Stimulated activated CD8-positive, alpha-beta memory T cell treated with anti-CD3 and anti-CD28 coated beads, Interleukin-12 subunit alpha, Interleukin-12 subunit beta, amount 100 ng/mL, for 24 hours (primary cell): ENCODE measurements at regions not wholly inside any gene's neighbourhood (a gene's known extent, or its start where the extent isn't known, plus 50 kb on each side); places are given as distances from the start of the nearest gene placed in this dataset.
"Not testable (repeated sequence)": the region's sequence is repeated elsewhere in the genome, so short reads cannot be mapped to it uniquely, and the experiment has no call there.

Experiments used
- DNase-seq: peaks from one replicate; pipeline ENCODE4 v3.0.0-alpha.2; 2020; ENCODE audit errors: extremely low read depth

DNA sequence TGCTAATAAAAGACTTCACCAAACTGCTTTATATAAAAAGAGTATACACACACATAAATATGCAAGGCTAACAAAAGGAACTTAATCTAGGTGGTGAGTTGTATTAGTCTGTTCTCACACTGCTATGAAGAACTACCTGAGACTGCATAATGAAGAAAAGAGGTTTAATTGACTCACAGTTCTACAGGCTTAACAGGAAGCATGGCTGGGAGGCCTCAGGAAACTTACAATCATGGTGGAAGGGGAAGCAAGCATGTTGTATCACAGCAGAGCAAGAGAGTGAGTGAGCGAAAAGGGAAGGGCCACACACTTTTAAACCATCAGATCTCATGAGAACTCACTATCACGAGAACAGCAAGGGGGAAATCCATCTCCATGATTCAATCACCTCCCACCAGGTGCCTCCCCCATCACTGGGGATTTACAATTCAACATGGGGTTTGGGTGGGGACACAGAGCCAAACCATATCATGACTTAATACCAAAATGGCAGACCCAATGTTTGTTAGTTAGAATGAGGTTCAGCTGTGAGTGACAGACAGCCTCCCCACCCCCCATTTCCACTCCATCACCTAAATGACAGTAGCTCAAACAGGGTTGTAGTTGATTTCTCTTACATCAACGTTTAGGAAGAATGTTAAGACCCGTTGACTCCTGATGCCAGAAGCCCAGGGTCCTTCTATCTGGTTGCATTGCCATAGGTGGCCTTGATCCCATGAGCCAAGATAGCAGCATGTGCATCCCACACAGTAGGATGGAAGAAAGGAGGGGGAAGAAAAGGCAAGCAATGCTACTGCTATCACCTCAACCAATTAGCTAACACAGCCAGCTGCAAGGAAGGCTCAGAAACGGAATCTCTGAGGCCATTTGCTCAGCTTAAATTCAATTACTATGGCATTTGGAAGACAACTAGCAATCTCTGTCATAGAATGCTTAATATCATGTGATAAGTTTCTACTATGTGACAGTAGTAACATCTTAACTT lies 77.0 kb downstream of the CCDC71L start:
- DNase-seq: no peak

DNA sequence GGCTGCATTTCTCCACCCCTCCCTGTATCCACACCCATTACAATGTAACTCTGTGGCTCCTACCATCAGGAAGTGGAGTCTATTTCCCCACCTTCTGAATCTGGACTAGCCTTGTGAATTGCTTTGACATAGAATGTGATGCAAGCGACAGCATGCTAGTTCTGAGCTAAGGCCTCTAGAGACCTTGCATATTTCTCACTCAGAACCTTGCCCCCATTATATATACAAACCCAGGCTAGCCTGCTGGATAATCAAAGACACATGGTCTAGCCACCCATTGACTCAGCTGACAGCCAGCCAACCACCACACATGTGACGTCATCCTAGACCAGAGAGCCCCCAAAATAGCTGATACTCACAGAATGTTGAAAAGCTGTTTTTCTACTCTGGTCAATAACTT lies 77.9 kb downstream of the CCDC71L start:
- no peak for DNase-seq

DNA sequence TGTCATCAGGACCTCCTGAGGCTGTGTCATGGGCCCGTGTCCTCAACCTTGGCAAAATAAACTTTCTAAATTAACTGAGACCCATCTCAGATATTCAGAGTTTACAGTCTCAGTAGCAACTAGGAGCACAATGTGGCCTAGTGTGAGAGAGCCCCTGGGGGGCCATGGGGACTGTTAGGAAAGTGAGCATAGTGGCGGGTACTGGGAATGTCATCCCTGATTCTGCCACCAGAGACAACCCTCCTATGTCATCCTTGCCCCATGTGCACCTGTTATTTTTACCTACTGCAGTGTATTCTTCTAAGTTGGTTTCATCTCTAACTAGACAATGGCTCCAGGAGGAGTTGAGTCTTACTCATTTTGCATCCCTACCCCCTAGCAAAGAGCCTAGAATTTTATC lies 78.6 kb downstream of the CCDC71L start:
- DNase-seq: no peak

DNA sequence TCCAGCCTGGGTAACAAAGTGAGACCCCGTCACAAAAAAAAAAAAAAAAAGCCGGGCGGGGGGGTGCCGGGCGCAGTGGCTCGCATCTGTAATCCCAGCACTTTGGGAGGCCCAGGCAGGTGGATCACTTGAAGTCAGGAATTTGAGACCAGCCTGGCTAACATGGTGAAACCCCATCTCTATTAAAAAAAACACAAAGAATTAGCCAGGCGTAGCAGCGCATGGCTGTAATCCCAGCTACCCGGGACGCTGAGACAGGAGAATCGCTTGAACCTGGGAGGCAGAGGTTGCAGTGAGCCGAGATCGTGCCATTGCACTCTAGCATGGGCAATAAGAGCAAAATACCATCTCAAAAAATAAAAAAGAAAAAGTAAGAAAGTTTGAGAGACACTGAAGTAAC lies 81.9 kb downstream of the CCDC71L start:
- not testable (repeated sequence) for DNase-seq

DNA sequence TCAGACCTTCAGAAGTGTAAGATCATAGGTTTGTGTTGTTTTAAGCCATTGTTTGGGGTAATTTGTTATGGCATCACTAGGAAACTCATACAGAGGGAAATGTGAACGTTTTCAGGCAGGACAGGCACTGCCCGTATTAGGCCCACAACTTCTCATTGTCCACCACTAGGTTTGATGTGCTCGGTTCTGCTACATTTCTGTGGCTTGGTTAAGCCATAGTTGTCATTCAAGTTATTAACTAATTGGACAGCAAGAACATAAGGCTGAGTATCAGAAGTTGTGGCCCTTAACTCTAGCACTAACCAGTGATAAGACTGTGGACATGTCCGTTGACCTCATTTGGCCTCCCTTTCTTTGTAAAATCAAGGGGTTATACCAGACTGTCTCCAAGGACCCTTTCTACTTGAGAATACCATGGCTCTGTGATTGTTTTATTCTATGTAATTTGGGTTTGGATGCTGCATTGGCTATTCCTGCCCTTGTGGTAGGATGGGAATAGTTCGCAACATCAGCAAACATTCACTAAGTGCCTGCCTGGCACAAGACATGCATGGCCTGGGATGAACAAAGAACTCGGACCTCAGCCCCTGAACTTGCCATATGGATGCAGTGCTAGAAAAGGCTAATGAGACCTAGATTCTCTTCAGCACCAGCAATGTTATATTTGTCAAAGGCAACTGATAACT lies 85.7 kb downstream of the CCDC71L start:
- no peak for DNase-seq

DNA sequence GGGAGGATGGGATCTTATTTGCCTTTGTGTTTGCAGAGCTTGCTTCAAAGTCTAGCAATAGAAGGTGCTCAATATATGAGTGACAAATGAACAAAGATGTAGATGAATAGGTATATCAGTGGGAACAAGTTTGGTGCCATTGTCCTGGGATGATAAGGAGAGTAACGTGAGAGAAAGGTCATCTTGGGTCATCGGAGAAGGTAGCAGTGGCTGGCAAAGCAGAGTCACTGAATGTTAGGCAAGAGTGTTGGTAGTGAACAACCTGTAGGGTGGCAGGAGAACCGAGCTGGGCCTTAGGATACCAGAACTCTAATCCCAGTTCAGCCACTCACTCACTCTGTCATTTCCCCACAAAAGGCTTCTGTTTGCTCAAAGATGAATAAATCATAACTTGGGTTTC lies 87.2 kb downstream of the CCDC71L start:
- DNase-seq: no peak

DNA sequence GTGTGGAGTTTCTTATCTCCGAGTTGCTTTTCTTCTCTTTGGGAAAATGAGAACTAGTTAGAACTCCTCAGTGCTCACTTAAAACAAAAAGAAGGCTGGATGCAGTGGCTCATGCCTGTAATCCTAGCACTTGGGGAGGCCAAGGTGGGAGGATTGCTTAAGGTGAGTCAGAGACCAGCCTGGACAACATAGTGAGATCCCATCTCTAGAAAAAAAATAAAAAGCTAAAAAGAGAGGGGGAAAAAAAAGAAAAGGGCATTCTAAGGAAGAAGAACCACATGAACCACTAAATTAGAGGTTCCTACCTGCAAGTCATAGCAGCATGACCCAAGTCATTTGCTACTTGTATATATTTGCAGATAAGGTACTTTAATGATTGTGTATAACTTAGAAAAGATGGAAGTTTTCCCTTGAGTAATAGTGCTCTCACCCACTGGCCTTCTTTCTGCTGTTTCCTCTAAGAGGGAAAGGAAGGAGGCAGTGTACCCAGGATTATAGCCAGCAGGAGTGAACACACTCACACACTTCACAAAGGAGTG lies 87.8 kb downstream of the CCDC71L start:
- no peak for DNase-seq

DNA sequence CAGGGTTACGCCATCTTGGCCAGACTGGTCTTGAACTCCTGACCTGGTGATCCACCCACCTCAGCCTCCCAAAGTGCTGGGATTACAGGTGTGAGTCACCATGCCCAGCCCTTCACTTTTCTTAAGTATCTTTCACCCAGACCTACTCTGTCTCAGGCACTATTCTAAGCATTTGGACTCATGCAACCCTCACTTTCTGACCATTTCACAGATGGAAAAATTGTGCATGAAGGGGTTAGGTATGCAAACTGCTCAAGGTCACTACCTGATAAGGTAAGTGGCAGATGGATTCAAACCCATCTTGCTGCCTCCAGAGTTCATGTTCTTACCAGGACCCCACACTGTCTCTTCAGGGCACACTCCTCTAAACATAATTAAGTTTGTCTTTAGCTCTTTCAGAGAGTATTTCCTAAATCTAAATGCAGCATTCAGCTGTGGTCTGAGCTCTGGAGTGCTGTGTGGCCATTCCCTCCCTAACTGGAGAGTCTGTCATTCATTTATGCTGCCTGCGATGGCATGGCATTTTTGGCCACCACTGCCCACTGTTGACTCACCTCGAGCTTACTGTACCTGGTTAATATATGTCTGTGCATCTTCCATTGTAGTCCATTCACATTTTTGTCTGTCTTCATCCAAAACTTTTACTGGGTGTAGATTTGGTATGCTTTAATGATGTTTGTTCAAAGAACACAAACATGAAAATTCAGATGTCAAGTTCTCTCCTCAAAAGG lies 88.4 kb downstream of the CCDC71L start:
- DNase-seq: no peak

DNA sequence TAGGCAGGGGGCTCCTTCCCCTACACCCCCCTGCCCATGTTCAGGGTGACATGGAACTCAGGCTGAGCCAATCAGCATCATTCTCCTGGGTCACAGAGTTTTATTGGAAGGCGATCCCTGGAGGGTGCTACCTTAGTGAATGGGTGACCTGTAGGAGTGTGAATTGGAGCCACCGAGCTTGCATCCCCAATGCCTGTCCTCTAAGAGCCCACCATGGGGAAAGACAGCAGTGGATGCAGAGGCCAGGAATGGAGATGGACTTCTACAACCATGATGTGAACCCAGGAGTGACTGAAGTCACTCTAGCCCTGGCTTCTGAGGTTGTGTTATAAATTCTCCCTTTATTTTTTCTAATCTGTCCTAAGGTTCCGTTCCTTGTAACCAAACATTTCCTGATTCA lies 89.4 kb downstream of the CCDC71L start:
- DNase-seq: no peak

DNA sequence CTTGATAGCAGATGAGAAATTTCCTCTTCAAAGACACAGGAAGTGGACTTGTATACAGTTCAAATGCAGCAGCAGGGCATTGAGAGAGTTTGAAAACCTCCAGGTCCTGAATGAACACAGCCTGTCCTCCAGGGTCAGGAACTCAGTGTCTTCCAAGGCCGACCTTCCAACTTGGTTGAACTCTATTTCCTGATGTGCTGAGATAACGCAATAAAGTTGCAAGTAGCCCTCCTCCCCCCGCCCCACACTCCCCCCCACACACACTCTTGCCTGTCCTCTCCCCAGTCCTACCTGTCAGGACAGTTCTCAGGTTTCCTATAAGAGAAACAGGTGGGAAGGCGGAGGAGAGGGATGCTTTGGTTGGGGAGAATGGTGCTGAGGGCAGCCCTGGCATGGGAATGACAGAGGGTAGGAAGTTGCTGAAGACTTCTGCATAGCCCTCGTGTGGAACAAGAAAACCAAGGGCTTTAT lies 90.0 kb downstream of the CCDC71L start:
- DNase-seq: no peak

DNA sequence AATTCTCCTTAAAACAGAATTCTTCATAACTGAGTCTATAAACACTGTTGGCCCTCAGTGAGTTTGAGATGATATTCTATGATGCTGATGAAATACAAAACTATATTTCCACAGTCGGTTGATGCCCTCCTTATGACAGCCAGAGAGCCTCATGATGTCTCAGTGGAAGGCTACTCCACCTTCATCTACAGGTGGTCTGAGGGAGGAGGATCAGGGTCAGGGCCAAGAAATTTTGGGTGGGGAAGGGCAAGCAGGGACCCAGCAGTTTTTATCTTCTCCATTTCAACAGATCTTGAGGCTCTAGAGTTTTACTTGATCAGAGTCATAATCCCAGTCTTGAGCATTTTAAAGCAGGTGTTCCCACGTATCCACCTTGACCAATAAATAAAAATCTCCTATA lies 90.8 kb downstream of the CCDC71L start:
- DNase-seq: no peak

DNA sequence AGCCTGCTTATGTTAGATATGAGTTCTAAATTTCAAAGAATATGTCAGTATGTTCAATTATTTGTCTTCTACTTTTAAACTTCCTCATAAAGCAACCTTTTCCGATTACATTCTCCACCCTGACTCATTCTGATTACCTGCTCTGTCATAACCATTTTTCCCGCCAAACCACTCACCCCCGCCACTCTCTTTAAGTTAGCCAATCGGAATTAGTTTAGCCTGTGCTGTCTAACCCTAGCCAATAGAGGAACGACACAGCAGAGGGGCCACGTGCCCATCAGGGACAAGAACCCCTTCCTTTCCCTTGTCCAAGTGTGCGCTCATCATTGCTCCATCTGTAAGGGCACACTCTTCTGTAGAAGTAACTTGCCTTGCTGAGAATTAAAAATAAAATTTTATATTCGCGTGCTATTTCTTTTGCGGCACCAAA lies 91.4 kb downstream of the CCDC71L start:
- no peak for DNase-seq

DNA sequence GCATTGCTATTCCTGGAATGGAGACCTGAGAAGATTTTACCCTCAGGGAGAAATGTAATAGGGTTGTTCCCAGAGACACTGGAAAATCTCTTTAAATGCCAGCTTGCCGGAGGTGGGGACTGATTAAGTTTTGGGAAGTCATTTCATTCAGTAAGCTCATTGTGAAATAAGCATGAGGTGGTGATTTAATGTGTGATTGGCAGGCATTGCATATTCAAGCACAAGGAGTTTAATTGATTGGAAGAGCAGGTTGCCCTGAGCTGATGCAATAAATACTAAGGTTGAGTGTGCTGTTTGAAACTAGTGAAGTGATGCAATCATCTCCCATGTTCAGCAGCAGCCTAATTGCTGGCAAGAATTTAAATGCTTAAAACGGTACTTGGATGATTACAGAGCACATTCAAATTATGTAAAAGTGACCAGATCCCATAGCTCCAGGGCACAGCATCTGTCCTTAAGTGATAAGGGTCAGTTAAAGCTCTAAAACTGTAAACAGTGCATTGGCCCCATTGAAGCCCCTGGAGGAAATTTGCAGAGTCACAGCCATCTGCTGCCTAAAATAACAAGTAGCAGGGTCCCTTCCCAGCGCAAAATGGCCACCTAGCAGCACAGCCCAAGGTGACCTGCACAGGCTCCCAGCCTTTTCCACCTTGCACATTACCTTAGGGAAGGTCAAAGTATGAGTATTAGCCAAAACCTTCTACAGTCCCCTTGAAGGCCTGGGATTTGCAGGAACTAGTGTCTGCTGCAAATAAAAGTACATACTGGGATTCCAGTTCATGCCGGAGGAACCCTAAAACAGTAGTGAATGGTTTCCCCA lies 92.1 kb downstream of the CCDC71L start:
- no peak for DNase-seq

DNA sequence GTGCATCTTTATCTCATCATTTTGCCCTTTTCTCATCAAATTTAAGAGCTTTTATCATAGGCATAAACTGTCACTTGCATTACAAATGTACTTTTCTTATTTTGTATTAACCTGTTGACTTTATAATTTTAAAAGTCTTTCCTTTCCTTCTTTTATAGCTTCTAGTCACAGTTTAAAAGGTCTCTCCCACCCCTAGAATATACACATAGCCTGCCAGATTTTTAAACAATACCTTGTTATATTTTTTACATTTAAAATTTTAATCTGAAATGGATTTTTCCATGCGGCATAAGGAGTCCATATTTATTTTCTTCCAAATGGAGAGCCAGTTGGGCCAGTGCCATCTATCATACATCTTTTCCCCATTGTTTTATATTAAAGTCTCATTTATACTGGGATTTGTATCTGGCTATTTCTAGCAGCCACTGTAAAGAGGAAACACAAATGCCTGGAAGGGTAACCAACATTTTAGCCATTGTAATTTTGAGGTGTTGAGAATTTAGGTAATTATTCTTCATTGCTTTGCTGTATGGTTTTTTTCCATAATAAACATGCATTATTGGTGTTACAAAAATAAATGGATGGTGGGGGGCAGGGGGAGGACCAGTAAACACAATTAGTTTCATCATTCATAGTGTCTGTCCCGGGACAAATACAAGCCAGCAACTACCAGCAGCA lies 92.8 kb downstream of the CCDC71L start:
- DNase-seq: no peak

DNA sequence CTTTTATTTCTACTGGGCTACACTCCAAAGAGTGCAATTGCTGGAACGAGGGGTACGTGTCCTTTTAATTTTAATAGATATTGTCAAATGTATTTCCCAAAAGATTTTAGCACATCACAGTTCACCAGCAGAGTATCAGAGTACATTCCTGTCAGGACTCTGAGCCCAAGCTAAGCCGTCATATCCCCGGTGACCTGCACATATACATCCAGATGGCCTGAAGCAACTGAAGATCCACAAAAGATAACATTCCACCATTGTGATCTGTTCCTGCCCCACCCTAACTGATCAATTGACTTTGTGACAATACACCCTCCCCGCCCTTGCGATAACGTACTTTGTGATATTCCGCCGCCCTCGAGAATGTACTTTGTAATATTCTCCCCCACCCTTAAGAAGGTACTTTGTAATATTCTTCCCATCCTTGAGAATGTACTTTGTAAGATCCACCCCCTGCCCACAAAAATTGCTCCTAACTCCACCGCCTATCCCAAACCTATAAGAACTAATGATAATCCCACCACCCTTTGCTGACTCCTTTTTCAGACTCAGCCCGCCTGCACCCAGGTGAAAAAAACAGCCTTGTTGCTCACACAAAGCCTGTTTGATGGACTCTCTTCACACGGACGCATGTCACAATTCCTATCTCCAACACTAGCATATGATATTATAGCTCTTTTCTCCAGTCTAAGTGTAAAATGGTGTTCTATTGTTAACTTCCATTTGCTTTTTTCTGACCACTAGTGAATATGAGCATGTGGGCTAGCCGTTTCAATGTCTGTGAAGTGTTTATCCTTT lies 93.6 kb downstream of the CCDC71L start:
- DNase-seq: not testable (repeated sequence)

DNA sequence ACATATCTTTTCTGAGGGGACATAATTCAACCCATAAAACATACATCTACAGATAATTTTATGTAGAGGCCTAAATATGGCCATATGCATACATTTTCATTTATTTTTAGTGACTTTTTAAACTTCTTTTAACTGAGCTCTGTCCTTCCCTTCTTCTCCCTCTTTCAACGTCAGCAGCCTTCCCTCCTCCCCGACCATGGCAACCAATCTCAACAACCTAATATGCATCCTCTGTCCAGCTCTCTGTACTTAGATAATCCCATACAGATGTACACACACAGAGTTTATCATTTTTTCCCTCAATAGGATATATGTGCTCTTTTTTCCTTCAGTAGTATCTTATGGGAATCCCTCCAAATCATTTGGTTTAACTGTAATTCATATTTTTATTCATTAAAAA lies 94.3 kb downstream of the CCDC71L start:
- no peak for DNase-seq

DNA sequence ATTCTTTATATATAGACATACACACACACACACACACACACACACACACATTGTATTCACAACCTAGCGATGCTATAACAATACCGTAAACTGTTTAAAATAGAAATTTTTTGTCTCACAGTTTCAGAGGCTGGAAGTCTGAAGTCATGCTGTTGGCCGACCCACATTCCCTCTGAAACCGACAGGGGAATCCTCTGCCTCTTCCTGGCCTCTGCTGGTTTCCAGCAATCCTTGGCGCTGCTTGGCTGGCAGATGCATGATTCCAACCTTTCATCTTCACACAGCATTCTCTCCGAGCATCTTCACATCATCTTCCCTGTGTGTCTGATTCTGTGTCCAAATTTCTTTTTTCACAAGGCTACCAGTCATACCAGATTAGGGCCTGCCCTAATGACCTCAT lies 94.8 kb downstream of the CCDC71L start:
- DNase-seq: no peak

DNA sequence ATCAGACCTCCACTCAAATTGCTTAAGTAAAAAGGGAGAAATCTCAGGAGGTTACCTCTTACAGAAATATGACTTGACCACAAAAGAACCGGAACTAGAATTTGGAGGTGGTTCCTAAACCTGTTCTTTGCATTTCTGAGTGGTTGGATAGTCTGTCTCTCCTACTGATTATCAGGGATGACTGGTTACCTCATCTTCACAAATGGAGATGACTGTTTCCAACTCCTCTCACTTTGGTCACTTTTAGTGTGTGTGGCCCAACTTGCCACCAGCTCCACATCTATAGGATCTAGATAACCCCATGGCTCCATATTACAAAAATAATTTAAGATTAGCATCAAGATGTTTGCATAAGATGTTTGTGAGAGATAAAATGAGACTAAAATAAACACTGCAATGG lies 95.5 kb downstream of the CCDC71L start:
- no peak for DNase-seq

DNA sequence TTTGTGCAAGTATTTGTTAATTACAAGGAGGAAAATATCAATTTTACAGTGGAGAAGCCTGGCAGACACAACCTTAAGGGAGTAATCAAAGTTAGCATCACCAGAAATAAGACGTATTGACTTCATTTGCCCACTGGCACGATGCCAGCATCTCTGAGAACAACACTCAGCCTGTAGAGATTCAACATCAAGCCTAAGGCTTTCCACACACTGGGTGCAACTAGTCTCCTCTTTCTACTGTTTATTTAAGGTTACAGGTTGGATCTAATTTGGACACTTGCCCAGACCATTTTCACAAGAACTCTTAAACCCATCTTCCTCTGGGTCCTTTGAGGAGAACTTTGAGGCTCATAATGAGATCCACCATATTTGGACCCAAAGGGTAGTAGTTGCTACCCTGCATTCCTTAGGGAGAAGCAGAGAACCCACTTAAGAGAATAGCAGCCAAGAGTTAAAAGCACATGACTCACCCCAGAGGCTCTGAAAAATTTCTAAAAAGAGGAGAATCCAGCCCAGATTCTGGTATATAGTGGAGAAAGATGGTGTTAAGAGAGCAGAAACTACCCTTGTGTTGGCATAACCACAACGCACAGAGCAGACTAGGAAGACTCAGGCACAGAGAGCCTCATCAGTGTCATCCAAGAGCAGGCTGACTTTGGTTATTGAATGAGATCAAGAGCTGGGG lies 97.3 kb downstream of the CCDC71L start:
- DNase-seq: no peak
